ENCODE measurements at regions not wholly inside any gene's neighbourhood (a gene's known extent, or its start where the extent isn't known, plus 50 kb on each side); places are given as distances from the start of the nearest gene placed in this dataset.

GRCh38 chr1:235035928-235036327, 92.7 kb downstream of the TOMM20 start:
- no peaks in the 10 kb centered on the region for H3K27me3 ChIP-seq (replicated peaks; ENCODE audit: control insufficient read depth, insufficient read depth, low read length)
- no peaks in the 10 kb centered on the region for H3K36me3 ChIP-seq (ENCODE audit: control insufficient read depth, insufficient read depth, low read length)
- TF ChIP-seq CTCF (IDR thresholded peaks at IDR 0.05; ENCODE audit: insufficient read depth, low read length, poor library complexity, severe bottlenecking) = no peak
- no peak overlapping the region for H3K4me3 ChIP-seq (replicated peaks; ENCODE audit: low read depth, low read length)
- DNase-seq (ENCODE audit: extremely low read depth, insufficient read length) = no peak

- TF ChIP-seq CTCF (IDR thresholded peaks at IDR 0.05; ENCODE audit: insufficient read depth, low read length, poor library complexity, severe bottlenecking) = no peak
- H3K4me3 ChIP-seq (replicated peaks; ENCODE audit: low read depth, low read length) = no peak overlapping the region
These were observed 97.6 kb downstream of the TOMM20 start for GRCh38 chr1:235030919-235031596.

GRCh38 chr1:235027862-235028250, 100.8 kb downstream of the TOMM20 start:
- no peak for DNase-seq (ENCODE audit: extremely low read depth, insufficient read length)
- Histone ChIP-seq H3K27me3 (replicated peaks; ENCODE audit: control insufficient read depth, insufficient read depth, low read length) (no peaks in the 10 kb centered on the region), H3K4me3 (replicated peaks; ENCODE audit: low read depth, low read length) (no peak overlapping the region), H3K36me3 (ENCODE audit: control insufficient read depth, insufficient read depth, low read length) (no peaks in the 10 kb centered on the region)
- no peak for TF ChIP-seq CTCF (IDR thresholded peaks at IDR 0.05; ENCODE audit: insufficient read depth, low read length, poor library complexity, severe bottlenecking)

More at GRCh38 chr1:235030919-235031596, 97.6 kb downstream of the TOMM20 start:
- Histone ChIP-seq H3K27me3 (replicated peaks; ENCODE audit: control insufficient read depth, insufficient read depth, low read length) (no peaks in the 10 kb centered on the region), H3K36me3 (ENCODE audit: control insufficient read depth, insufficient read depth, low read length) (no peaks in the 10 kb centered on the region)
- no peak for DNase-seq (ENCODE audit: extremely low read depth, insufficient read length)

- Histone ChIP-seq H3K36me3 (ENCODE audit: control insufficient read depth, insufficient read depth, low read length) (no peaks in the 10 kb centered on the region), H3K4me3 (replicated peaks; ENCODE audit: low read depth, low read length) (no peak overlapping the region), H3K27me3 (replicated peaks; ENCODE audit: control insufficient read depth, insufficient read depth, low read length) (no peaks in the 10 kb centered on the region)
- no peak for TF ChIP-seq CTCF (IDR thresholded peaks at IDR 0.05; ENCODE audit: insufficient read depth, low read length, poor library complexity, severe bottlenecking)
- DNase-seq (ENCODE audit: extremely low read depth, insufficient read length) = no peak
These were observed 101.4 kb downstream of the TOMM20 start for GRCh38 chr1:235027076-235027861.

- H3K36me3 ChIP-seq (ENCODE audit: control insufficient read depth, insufficient read depth, low read length) = no peaks in the 10 kb centered on the region
- no peak for TF ChIP-seq CTCF (IDR thresholded peaks at IDR 0.05; ENCODE audit: insufficient read depth, low read length, poor library complexity, severe bottlenecking)
- no peak overlapping the region for H3K4me3 ChIP-seq (replicated peaks; ENCODE audit: low read depth, low read length)
- DNase-seq (ENCODE audit: extremely low read depth, insufficient read length) = no peak
- H3K27me3 ChIP-seq (replicated peaks; ENCODE audit: control insufficient read depth, insufficient read depth, low read length) = no peaks in the 10 kb centered on the region
These were observed 103.1 kb downstream of the TOMM20 start for GRCh38 chr1:235025422-235025984.

Measured in GM06990 (cell line).